Stimulated activated naive CD4-positive, alpha-beta T cell (primary cell): ENCODE measurements at regions not wholly inside any gene's neighbourhood (a gene's known extent, or its start where the extent isn't known, plus 50 kb on each side); places are given as distances from the start of the nearest gene placed in this dataset.
A peak's percentile ranks its signal among the peaks of the same experiment; 100 is the strongest.

ENCODE experiments used
- DNase-seq, 6 experiments: peaks; one replicate each; lab custom pipeline; 2025; lab: John Stamatoyannopoulos, UW

DNA sequence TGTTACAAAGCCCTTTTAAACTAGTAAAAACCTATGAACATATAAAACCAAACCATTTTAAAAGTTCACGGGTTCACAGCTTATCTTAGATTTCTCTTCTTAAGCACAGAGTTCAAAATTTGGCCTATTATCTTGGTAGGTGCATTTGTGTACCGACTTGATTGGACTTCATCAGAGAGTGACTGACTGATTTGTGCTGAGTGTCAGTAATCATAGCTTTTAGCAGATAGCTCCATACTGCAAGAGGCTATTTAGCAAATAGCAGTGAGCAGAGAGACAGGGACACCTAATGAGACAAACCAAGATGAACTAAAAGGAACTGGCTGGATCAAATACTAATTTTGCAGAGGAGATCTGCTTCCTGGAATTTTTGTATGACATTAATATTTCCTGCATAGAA is 274.5 kb downstream of the PRR16 start:
- no peak for DNase-seq

DNA sequence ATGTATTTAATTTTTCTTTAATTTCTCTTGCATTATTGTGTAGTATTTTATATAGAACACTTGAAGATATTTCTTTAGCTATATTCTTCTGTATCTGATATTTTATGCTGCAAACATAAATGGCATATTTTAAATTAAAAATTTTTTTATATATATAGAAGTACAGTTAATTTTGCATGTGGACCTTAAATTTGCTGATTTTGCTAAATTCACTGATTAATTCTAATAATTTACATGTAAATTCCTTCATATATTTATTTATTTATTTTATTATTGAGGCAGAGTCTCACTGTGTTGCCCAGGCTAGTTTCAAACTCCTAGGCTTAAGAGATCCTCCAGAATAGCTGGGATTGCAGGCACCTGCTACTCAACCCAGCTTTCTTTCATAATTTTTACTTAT is 276.9 kb downstream of the PRR16 start:
- DNase-seq = no peak

DNA sequence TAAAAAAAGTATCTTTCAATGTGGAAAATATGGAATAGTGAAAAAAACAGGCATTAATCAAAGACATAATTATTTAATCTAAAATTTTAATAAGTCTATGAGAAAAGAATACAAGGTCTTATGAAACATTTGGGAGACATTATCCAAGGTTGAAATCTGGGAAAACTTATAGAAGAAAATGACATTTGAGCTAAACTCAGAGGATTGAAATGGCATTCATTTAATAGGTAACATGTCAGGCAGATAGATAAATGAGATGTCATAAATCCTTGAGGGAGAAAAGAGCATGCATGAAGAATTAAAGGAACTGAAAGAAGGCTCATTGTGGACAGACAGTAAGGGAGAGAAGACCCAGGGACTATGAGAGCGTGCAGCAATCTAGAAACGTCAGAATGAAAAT is 284.4 kb downstream of the PRR16 start:
- DNase-seq = no peak

DNA sequence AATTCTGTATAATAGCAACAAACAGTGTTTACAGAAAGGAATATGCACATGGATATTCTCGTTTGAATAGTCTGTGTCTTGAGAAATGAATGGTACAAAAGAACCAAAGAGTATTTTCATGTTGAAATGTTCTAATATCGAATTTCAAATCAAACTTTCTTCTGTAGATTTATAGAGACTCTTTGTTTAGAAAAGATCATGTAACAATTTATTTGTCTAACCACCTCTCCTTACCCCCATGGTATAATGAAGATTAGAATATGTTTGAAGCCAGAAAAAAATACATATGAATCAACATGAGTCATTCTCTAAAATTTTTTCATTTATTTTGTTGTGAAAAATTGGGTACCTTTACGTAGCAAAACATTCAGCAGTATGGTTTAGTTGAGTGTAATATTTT is 285.6 kb downstream of the PRR16 start:
- no peak for DNase-seq

DNA sequence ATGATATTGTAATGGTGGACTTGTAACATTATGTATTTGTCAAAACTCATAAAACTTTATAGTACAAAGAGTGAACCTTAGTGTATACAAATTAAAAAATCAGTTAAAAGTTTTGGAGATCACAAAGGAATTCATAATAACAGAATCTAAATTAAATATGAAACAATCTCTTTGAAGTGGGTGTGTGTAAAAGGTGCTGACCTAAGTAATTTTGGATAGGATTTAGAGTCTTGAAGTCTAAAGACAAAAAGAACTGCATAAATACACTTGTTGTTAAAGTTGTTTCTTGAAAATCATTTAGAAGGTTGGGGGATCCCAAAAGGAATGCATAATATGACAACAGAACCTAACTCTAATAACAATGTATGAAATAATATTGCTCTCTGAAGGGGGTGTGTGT is 295.5 kb downstream of the PRR16 start:
- DNase-seq = no peak

DNA sequence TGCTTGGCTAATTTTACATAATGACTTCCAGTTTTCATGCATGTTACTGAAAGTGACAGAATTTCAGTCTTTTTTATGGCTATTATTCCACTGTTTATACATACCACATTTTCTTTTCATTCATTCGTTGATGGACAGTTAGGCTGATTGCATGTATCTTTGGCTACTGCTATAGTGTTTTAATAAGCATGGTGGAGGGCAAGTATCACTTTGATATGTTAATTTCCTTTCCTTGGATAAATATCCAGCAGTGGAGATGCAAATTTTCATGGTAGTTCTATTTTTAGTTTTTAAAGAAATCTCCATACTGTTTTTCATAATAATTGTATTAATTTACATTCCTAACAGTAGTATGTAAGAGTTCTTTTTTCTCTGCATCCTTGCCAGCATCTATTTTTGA is 297.9 kb downstream of the PRR16 start:
- DNase-seq = no peak

DNA sequence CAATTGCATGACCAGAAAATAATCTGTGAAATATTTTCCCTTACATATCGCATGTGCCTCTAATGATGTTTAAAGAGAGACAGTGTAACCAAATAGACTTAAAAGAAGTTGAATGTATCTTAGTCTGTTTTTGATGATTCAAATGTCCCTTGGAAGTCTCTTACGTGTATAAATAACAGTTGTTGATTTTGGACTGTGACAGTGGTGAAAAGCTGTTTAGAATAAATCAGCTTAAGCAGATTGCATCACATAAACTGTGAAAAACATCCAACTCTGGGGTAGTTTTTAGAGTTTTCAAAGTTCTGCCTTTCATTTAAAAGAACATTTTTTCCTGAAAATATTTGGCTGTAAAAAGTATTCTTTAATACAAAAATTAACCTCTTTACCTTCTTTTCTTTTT is 301.1 kb downstream of the PRR16 start:
- peak in 1 of 6 experiments; percentile 0 for DNase-seq

DNA sequence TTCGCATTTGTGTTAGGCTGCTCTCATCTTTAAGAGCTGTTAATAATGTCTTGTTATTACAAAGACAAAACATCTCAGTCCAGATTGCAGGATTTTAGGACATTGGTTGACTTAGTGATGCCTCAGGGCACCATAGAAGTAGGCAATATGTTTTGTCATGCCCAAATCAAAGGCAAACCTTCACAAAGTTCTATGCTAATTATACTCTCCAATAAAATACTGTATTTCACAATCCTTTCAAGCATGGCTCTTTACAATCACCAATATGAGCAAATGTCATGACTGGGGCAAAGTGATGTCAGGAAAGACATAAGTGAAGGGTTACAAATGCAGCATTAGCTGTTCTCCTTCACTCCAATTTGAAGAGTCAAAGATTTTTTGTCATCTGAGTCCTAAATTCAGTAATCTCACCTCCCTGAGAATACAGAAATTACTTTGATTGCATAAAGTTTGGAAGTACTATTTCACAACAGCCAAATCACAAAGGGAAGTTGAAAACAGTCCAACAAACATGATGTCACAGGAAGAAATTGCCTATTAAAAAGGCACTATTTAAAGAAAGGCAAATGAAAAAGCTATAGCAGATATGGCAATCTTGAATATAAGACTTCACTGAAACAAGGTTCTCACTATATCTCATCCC is 303.2 kb downstream of the PRR16 start:
- DNase-seq = no peak

DNA sequence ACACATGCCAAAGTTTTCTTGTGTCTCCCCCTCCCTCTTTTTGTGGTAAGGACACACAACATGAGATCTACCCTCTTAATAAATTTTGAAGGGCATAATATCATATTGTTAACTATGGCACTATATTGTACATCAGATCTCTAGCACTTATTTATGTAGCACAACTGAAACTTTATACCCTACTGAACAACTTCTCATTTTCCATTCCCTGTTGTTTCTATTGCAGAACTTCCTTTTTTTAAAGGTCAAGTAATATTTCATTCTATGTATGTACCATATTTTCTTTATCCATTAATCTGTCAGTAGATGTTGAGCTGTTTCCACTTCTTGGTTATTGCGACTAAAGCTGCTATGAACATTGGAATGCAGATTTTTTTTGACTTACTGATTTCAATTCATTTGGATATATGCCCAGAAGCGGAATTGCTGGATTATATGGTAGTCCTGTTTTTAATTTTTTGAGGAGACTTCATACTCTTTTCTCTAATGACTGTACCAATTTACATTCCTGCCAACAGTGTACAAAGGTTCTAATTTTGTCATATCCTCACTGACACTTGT is 305.3 kb downstream of the PRR16 start:
- DNase-seq = no peak

DNA sequence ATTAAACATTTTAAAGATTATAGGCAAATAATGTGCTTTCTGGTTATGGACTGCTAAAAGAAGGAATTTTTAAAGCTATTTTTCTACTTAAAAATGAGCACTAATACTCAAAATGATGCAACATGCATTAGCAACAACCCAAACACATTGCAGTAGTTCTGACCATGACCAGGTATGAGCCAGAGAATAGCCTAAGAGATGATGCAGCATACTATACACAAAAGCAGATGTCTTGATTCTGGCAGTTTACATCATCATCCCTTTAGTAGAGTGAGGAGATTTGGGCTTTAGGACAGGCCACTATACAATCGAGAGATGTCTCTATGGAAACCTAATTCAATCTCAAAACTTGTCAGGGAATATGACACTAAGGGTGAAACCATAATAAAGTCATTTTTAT is 307.1 kb downstream of the PRR16 start:
- DNase-seq = no peak

DNA sequence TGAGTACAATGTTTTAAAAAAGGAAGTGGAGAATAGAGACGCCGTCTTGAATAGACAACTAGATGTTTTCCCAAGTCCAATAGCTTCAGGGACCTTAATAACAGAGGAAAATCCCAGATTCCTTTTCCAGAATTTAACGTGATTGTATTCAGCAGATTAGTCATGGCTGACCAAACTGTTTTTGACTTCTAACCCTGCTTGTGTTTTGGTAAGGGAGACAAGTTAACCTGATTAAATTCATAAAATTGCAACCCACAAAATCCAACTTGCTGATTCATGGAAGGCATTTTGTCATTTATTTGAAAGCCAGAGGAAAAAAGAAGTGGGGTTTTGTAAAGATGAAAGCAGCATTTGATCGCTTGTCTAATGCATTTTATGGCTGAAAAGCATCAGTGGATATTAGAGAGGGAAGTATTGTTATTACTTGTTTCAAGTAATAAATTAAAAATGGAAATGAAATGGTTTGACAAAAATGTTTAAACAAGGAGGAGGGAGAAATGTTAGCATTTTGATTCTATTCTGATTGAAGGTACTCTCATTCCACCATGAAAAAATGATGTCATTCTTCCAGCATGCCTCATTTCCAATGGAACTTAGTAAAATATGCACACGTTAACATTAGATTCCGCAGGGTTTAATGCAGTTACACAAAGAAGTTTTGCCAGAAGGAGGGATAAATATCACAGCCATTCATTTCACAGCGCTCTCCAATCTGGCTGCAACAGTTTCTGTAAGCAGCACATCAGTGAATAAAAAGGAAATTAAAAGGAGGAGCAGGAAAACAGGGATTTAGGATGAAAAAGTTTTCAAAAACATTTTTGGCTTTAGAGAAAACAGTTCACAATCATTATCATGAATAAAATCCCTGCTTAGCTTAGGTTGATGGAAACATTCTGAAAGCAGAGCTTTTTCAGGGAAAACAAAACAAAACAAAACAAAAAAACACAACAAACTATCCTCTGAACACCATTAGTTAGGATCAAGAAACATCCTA is 314.7 kb downstream of the PRR16 start:
- no peak for DNase-seq

DNA sequence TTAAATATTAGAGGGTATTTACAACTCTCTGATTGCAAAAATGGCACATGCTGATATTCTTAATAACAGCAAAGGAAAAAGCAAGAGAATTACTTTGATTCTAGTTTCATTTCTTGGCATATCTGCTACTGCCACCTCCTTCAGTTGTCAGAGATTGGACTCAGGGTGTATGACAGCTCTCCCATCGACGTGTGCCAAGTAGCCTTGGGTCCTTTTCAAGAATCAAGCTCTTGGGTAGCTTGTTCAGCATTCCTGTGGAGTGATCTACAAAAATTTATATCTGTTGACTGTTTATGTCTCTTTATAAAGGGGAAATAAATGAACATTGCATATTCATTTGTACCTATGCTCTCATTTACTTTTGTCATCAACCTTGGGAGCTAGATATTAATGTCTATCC is 315.6 kb downstream of the PRR16 start:
- DNase-seq = no peak

DNA sequence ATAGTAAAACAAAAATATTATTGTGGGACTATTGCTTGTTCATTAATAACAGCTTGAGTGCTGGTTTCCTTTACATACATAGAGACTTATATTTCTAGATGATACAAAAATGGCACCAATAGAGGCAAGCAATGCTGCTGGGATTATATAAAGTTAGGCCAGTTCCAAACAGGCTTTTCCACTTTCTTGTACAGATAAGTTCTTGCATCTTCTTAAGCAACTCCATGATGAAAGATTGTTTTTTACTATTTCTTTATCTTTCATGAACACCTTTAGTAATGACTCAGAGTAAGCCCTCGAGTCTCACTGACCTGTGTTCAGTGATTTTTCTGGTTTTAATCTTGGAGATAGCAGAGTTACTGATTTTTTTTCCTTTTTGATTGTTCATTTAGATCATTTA is 324.4 kb downstream of the PRR16 start:
- no peak for DNase-seq

DNA sequence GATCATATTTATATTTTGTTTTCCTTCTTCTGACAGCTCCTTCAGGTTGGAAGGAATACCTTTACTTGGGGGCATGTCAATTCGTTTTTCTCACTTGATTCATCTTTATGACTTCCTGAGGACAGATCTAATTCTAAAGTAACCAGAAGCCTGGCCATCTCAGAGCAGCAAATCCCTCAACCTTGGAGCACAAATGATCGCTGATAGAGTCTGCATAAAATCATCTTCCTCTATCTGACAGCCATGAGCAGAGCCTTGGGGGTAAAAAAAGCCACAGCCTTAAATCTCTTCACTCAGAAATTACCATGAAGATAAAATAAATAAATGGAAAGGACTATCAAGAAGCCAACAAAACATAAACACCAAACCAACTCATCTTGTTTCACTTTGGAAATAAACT is 325.8 kb downstream of the PRR16 start:
- DNase-seq = no peak

DNA sequence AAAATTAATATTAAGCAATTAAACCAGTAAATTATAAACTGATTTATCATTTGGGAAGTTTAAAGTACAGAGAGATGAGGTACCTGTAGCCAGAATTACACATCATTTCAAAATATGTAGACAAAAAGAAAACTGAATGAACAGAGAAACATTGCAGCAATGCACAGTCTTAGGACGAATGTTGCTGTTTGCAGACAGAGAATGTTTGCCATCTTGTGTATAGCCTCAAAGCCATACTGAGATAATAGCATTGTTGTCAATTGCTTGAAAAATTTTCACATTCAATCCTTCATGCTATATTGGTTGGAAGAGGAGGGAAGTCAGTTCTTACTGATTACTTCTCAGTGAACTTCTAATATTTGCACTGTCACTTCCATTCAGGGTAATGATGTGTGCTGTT is 326.2 kb downstream of the PRR16 start:
- DNase-seq = no peak

DNA sequence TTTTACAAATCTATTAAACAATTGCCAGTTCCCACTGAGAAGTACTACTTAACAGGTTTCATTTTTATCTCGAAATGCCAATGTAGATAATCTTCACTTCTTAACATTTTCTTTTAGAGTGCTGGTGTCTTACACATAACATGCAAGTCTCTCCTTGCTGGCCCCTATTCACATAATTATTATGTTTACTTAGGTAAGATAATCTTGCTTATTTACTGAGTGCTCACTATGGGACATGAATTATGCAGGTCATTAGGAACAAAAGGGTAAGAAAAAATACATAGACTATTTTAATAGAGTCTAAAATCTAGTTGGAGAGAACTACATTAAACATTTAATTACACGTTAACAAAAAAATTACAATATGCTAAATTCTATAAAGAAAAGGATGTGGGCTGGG is 328.4 kb downstream of the PRR16 start:
- no peak for DNase-seq

DNA sequence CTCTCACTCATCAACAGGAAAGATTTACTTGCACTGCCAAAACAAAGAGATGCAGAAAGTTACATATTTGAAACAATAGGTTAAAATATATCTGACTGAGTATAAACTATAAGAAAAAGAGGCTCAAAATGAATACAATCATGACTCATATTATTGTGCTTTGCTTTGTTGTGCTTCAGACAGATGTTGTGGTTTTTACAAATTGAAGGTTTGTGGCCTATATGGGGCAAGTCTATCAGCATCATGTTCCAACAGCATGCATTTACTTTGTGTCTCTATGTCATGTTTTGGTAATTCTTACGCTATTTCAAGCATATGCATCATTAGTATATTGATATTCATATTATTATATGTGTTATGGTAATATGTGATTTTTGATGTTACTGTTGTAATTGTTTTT is 330.0 kb downstream of the PRR16 start:
- no peak for DNase-seq

DNA sequence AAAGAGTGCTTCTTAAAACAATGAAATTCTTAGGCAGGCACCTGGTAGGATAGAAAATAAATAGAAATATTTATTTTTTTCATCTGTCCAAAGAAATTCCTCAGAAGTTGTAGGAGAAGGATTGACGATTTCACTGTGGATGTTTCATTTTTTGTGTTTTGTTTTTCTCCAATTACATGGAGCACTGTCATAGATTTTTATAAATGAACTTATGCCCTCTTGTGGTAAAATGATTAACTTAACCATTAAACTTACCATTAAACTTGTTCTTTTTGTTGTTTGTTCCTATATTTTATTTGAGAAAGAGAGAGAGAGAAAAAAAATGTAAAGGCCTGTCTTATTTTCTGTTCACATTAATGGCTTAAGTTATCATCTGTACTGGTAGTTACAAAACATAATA is 339.2 kb downstream of the PRR16 start:
- no peak for DNase-seq

DNA sequence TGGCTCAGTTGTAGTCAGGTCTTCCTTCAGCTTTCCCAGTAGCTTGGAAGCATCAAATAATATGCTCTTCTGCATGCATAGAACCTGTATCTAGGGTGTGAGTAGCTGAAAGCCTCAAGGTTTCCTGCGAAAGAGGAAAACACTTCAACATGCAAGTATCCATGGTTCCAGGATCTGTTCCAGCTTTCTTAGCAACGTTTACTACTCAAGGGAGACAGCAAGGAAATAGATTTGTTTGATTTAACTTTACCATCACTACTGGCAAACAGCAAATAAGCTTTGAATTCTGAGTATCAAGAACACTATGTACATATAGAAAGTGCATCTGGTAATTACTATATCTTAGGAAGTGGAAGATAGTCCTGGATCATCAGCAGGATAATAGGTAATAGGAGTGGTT is 341.0 kb downstream of the PRR16 start:
- DNase-seq = no peak

DNA sequence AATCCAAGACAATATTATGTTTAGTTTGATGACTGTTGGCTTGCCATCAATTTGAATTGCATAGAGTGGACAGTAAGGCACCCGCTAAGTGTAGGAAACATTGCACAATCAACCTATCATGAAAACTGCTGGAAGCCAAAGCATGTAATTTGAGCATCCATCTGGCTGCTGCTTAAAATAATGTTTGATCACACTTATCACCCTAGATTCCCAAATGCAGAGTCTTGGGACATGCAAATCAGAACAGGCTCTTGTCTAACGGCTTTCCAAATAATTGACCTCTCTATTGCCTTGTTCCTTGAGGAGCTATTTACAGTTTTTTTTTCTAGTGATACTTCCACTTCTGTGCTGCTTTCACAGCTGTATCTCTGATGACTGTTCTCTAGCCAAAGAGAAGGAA is 342.1 kb downstream of the PRR16 start:
- DNase-seq = no peak

DNA sequence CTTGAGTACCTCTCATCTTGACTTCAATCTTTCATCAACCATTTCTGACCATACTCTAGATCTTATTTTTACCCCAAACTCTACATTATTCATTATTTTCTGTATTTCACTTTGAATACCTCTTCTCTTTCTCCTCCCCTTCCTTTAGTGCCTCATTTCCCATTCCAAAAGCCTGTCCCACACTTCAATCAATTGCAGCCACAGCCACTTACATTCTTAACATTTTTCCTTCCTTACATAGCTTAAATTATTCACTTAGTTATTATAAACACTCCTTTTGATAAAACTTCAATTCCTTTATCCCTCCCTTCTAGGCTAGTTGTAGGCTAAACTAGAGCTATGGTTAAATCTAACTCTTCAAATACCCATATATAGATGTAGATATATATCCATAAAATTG is 344.0 kb downstream of the PRR16 start:
- DNase-seq = no peak

DNA sequence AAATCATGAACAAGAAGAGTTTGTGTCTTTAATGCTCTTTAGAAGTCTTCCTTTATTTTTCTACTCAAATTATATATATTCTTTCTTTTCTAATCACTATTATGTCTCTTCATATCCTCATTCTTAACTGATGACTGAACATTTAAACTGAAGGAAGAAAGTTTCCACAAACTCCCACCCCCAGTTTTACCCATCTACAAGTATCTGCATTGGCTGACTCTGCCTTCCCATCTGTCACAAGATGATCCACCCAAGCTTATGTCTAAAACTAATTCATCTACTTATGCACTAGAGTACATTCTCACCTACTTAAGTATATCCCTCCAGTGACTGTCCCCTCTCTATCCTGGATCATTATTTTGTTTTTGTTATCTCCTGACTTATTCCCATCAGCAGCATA is 344.5 kb downstream of the PRR16 start:
- no peak for DNase-seq

DNA sequence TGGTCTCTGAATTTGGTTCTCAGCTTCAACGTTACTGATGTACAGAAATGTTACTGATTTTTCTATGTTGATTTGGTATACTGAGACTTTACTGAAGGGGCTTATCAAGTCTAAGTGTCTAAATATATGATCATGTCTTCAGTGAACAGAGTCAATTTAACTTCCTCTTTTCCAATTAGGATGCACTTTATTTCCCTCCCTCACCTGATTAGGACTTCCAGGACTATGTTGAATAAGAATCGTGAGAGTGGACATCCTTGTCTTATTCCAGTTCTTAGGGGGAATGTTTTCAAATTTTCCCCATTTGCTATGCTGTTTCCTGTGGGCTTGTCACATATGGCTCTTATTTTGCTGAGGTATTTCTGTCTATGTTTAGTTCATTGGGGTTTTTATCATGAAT is 349.5 kb downstream of the PRR16 start:
- no peak for DNase-seq
